ENCODE measurements at regions not wholly inside any gene's neighbourhood (a gene's known extent, or its start where the extent isn't known, plus 50 kb on each side); places are given as distances from the start of the nearest gene placed in this dataset.
A peak's percentile ranks its signal among the peaks of the same experiment; 100 is the strongest.

DNA sequence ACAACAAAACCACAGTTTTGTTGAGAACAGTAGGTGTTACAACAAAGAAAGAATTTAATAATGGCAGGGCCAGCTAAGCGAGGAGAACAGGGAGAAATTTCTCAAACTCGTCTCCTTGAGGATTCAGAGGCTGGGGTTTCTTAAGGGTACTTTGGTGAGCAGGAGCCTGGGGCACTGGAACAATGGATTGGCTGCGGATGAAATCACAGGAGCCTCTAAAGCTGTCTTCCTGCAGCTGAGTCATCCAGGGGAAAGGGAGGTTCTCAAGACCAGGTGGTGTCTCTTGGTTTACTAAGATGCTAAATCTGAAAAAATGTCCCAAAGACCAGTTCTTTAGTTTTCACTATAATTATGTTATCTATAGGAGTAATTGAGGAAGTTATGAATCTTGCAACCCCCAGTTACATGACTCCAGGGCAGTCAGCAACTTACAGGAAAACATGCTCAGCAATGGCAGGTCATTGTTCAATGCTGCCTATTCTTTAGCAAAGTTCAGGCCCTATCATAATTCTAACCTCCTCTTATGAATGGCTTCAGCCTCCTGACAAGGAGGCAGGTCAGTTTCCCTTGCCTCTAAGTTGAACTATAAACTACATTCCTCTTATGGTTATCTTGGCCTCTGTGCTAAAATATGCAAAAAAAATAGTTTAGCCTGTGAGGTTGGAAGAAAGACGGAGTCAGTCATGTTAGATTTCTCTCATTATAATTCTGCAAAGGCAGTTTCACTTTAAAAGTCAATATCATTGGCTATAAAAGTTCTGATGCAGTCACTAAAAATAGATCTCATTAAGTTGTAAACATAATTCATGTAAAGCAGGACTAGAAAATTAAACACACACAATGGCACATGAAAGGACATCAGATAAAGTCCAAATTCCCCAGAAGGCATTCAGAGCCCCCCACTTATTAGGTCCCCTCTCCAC lies 63.3 kb upstream of the CKS2 start:
- DNase-seq (ENCODE audit: low read depth) = peak; percentile 21
- no peak for TF ChIP-seq CTCF (IDR thresholded peaks at IDR 0.05; ENCODE audit: insufficient read depth, low read length, poor library complexity, severe bottlenecking)

DNA sequence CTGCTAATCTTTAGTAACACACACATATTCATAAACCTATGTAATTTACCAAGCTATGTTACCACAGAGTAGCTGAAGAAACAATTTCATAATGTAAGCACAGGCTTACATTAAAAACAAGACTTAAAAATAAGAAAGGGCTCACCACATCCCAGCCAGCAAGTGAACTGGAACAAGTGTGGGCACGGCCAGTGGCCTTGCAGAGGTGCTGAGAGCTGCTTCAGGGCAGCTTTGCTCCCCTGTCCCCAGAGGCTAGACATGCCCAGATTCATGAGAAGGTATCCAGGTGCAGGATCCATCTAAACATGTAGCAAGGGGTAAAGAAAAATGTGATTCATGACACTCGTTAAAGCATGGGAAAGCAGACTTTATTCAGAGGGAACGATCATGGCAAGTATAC lies 62.0 kb upstream of the CKS2 start:
- TF ChIP-seq CTCF (IDR thresholded peaks at IDR 0.05; ENCODE audit: insufficient read depth, low read length, poor library complexity, severe bottlenecking) = no peak

More for the DNA sequence above, 63.3 kb upstream of the CKS2 start:
- Histone ChIP-seq H3K4me3 (ENCODE audit: low read depth, low read length) (no peak overlapping the region), H3K36me3 (ENCODE audit: control insufficient read depth, insufficient read depth, low read length) (no peaks in the 10 kb centered on the region), H3K27me3 (ENCODE audit: control insufficient read depth, insufficient read depth, low read length) (no peaks in the 10 kb centered on the region)

GRCh38 chr9:89252651-89253267 lies 58.2 kb upstream of the CKS2 start:
- DNase-seq (ENCODE audit: low read depth) = no peak
- Histone ChIP-seq H3K36me3 (ENCODE audit: control insufficient read depth, insufficient read depth, low read length) (no peaks in the 10 kb centered on the region), H3K27me3 (ENCODE audit: control insufficient read depth, insufficient read depth, low read length) (peaks cover 3% of the 10 kb centered on the region), H3K4me3 (ENCODE audit: low read depth, low read length) (no peak overlapping the region)
- TF ChIP-seq CTCF (IDR thresholded peaks at IDR 0.05; ENCODE audit: insufficient read depth, low read length, poor library complexity, severe bottlenecking) = no peak

More for the DNA sequence above, 62.0 kb upstream of the CKS2 start:
- peaks cover 3% of the 10 kb centered on the region for H3K27me3 ChIP-seq (ENCODE audit: control insufficient read depth, insufficient read depth, low read length)
- no peaks in the 10 kb centered on the region for H3K36me3 ChIP-seq (ENCODE audit: control insufficient read depth, insufficient read depth, low read length)
- no peak overlapping the region for H3K4me3 ChIP-seq (ENCODE audit: low read depth, low read length)
- no peak for DNase-seq (ENCODE audit: low read depth)

DNA sequence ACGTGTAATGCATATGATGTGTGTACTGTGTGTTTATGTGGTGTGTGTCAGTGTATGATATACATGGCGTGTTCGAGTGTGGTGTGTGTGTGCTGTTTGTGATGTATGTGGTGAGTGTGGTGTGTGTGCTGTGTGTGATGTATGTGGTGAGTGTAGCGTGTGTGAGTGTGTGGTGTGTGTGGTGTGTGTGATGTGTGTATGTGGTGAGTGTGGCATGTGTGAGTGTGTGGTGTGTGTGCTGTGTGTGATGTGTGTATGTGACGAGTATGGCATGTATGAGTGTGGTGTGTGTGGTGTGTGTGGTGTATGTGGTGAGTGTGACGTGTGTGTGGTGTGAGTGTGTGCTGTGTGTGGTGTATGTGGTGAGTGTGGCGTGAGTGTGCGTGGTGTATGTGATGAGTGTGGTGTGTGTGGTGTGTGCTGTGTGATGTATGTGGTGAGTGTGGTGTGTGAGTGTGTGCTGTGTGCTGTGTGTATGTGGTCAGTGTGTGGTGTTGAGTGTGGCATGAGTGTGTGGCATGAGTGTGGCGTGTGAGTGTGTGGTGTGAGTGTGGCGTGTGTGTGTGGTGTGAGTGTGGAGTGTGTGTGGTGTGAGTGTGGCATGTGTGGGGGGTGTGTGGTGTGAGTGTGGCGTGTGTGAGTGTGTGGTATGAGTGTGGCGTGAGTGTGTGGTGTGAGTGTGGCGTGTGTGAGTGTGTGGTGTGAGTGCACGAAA lies 56.8 kb upstream of the CKS2 start:
- Histone ChIP-seq H3K27me3 (ENCODE audit: control insufficient read depth, insufficient read depth, low read length) (peaks cover 3% of the 10 kb centered on the region), H3K36me3 (ENCODE audit: control insufficient read depth, insufficient read depth, low read length) (no peaks in the 10 kb centered on the region), H3K4me3 (ENCODE audit: low read depth, low read length) (no peak overlapping the region)
- no peak for TF ChIP-seq CTCF (IDR thresholded peaks at IDR 0.05; ENCODE audit: insufficient read depth, low read length, poor library complexity, severe bottlenecking)
- no peak for DNase-seq (ENCODE audit: low read depth)

- no peak for TF ChIP-seq CTCF (IDR thresholded peaks at IDR 0.05; ENCODE audit: insufficient read depth, low read length, poor library complexity, severe bottlenecking)
- H3K4me3 ChIP-seq (ENCODE audit: low read depth, low read length) = no peak overlapping the region
- H3K27me3 ChIP-seq (ENCODE audit: control insufficient read depth, insufficient read depth, low read length) = peaks cover 3% of the 10 kb centered on the region
- no peak for DNase-seq (ENCODE audit: low read depth)
- no peaks in the 10 kb centered on the region for H3K36me3 ChIP-seq (ENCODE audit: control insufficient read depth, insufficient read depth, low read length)
Measured at GRCh38 chr9:89254773-89255125, 56.2 kb upstream of the CKS2 start.

All from kidney epithelial cell (primary cell).